Eye (tissue), 1 donor: ENCODE measurements at regions not wholly inside any gene's neighbourhood (a gene's known extent, or its start where the extent isn't known, plus 50 kb on each side); places are given as distances from the start of the nearest gene placed in this dataset.
"Not testable (repeated sequence)": the region's sequence is repeated elsewhere in the genome, so short reads cannot be mapped to it uniquely, and the experiment has no call there.

Experiments used
- DNase-seq: peaks from one replicate; pipeline ENCODE4 v3.0.0-alpha.2; 2015

- DNase-seq, result no peak
Observed at GRCh38 chr3:59246719-59247401, 197.0 kb upstream of the CFAP20DC start.

GRCh38 chr3:59245859-59246501 lies 196.2 kb upstream of the CFAP20DC start:
- peak; percentile 80 for DNase-seq

DNA sequence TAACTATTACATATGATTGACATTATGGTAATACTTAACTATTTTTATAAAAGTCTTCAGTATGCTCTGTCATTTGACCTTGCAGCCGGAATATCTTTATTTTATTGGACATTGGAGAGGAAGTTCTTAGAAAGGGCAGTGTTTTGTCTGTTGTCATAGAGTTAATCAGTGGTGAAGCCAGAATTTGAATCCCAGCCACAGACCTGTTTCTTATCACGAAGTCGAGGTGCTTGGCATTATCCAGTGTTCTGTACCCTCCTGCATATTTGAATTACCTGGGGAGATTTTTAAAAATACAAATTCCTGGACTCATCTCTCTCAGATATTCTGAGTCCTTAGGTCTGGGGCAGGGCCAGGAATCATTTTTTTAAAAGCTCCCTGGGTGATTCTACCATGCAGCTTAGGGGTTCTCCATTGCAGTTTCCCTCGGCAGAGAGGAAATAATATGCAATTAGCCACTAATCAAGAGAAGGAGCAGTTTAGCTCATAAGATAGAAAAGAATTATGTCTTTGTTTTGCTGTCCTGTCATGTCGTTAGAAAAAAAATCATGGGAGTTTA lies 195.6 kb upstream of the CFAP20DC start:
- DNase-seq, result peak; percentile 67

- DNase-seq, result no peak
Observed at GRCh38 chr3:59244343-59244742, 194.5 kb upstream of the CFAP20DC start.

DNA sequence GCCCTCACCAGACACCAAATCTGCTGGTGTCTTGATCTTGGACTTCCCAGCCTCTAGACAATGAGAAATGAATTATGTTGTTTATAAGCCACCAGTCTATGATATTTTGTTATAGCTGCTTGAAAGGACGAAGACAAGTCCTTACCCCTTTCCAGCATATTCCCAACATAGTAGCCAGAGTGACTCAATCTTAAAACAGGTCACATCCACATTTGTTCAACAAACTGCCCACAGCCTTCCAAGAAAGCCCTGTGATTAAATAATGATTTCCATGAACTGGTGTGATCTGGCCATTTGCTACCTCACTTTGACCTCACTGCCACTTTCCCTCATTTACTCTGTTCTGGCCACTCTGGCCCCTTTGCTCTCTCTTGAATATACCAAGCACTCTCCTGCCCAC lies 193.7 kb upstream of the CFAP20DC start:
- no peak for DNase-seq

- DNase-seq, result no peak
Observed at GRCh38 chr3:59240666-59241255, 190.9 kb upstream of the CFAP20DC start.

DNA sequence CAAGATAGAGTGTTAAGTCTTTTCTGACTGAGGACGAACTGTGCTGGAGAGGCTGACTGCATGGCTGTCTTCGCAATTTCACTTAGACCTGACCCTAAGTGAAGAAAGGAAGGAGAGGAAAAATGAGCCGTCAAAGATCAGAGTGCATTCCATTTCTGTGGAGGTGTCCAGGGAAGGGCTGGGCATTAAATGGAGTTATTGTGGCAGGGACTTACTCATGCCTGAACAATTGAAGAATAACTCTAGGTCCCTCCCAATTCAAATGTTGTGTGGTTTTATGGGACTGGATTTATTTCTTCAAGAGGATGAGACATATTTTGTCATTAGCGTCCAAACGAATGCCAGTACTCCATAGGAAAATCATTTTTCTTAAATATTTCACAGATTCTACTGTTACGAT lies 187.3 kb upstream of the CFAP20DC start:
- DNase-seq, result no peak

DNA sequence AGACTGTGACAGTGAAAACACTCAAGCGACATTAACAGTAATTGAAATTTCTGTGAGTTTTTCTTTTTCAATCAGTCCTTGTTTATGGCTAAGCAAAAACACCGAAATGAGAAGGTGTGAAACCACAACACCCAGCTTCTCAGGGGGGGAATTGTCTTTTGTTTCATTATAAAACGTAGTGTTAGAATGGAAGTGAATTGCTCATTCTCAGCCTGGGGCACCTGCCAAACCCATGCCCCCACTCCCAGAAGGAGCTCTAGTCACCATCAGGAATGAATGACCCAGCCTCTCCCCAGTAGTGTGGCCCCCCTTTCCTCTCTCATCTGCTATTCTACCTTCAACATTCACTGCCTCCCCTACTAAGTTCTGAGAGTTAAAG lies 185.8 kb upstream of the CFAP20DC start:
- DNase-seq, result no peak

DNA sequence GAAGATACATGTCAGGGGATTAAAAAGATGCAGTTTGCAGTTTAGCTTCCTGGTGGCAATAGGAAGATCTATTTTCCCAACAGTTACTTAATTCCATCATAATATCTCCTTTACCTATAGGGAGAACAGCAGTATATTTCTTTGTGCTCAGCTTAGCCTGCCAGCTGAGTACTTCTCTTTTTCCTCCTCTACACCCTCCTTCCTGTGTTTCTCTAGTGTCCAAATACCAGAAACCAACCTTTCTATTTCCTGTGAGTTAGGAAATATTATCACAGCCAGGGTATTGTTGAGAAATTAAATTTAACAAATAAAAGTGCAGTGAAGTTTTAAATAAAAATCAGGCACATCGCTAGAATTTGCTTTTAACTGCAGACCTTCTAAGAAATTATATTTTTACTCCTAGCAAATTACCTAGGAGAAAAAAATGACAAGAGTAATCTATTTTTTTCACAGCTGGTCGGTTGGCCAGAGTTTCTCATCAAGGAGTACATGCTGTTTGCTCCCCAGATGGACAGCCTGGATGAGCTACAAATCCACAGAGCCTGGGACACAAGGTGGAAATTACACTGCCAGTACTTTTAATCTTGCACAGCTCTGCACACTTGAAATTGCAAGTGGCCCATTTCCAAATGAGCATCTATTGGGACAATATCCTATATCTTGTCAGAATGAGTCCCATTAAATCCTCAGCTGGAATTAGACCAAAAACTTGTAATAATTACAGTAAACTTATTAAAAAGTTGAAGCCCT lies 185.2 kb upstream of the CFAP20DC start:
- no peak for DNase-seq

DNA sequence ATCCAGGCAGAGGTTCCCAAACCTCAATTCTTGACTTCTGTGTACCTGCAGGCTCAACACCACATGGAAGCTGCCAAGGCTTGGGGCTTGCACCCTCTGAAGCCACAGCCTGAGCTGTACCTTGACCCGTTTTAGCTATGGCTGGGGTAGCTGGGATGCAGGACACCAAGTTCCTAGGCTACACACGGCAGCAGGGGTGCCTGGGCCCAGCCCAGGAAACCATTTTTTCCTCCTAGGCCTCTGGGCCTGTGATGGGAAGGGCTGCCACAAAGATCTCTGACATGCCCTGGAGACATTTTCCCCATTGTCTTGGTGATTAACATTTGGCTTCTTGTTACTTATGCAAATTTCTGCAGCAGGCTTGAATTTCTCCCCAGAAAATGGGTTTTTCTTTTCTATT lies 180.6 kb upstream of the CFAP20DC start:
- DNase-seq, result not testable (repeated sequence)

DNA sequence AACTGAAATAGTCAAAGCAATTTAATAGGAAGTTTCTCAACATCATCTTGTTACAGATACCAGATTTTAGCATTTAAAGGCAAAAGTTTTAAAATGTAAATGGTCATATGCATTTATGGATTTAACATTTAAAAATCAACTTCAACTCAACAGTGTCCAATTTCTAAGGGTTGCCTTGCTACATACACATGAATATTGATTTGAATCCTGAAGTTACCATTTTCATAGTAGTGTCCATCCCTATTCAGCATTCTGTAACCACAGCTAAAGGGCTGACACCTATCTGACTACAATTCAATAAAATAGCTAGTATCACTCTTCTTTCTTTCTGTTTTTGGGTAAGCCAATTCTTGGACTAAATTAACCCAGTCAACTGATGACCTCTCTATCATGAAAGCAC lies 164.0 kb upstream of the CFAP20DC start:
- DNase-seq, result no peak

- peak; percentile 85 for DNase-seq
Observed at GRCh38 chr3:59212128-59212779, 162.4 kb upstream of the CFAP20DC start.

GRCh38 chr3:59210260-59210659 lies 160.4 kb upstream of the CFAP20DC start:
- DNase-seq, result no peak

- DNase-seq, result no peak
Observed at GRCh38 chr3:59192473-59192872, 142.6 kb upstream of the CFAP20DC start.

GRCh38 chr3:59191651-59192050 lies 141.8 kb upstream of the CFAP20DC start:
- no peak for DNase-seq

GRCh38 chr3:59189939-59190338 lies 140.1 kb upstream of the CFAP20DC start:
- DNase-seq, result no peak

- no peak for DNase-seq
Observed at GRCh38 chr3:59189526-59189925, 139.7 kb upstream of the CFAP20DC start.

DNA sequence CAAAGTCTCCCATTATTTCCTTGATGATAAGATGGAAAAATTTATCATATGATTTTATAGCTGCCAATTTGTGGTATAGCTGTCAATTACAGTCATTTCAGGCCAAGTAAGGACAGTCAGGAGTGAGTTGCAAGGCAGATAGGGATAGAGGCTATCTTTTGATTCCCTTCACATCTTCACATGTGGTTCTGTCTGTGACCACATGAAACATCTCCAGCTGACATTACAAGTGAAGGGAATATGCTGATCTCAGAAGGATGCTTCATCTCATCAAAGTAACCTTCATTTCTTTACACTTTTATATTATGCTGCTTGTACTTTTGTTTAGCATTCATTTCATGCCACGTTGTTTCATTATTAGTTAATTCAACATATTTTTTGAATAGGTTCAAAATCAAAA lies 136.9 kb upstream of the CFAP20DC start:
- DNase-seq, result no peak

DNA sequence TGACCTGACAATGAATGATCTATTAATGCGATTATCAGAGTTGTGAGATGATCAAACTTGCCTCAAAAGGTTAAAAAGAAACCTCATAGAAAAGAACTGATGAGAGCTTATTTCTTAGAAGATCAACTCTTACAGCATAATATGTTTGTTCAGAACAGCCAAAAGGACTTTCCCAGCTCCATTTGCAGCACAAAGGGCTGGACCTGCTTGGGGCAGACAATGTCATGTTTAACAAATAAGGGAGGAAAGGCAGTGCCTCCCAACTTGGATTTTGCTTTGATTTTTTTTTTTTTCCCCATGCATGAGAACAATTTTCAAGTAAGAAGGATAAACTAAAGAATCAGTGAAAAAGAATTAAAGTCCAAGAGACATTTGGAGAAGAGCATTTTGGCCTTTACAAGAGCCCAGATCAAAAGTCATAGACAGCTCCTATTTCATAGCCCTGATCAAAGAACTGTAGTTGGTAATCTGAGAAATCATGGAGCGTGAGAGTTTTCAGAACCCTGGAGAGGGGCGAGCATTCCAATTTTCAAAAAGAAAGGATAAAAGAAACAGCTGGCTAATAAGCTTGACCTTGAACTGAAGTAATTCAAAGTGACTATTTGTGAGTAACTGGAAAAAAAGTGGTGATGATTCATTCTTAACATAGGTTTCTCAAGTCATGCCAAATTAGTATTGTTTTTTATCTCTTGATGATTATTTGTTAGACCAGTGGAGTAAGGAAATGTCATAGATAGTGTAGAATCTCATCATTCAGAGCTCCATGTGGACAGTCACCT lies 136.0 kb upstream of the CFAP20DC start:
- DNase-seq, result peak; percentile 72

- no peak for DNase-seq
Observed at GRCh38 chr3:59180006-59180405, 130.2 kb upstream of the CFAP20DC start.

DNA sequence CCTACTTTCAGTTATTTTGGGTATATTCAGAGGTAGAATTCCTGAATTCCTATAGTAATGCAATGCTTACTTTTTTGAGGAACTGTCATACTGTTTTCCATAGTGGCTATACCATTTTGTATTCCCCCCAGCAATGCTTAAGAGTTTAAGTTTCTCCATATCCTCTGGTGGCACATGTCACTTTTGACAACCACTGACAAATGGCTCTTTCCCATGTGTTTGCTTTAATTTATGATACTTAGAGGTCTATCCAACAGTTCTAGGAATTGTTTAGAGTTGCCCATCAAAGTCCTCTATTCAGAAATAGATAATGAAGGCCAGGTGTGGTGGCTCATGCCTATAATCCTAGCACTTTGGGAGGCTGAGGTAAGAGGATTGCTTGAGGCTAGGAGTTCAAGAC lies 128.9 kb upstream of the CFAP20DC start:
- DNase-seq, result no peak

- no peak for DNase-seq
Observed at GRCh38 chr3:59171491-59171890, 121.7 kb upstream of the CFAP20DC start.
